Stimulated activated memory B cell treated with anti-CD40 and anti-IgM and Interleukin-4, amounts not matched to agents 10 μg/mL and 1 μg/mL and 100 μg/mL, for 72 hours (primary cell): ENCODE measurements at regions not wholly inside any gene's neighbourhood (a gene's known extent, or its start where the extent isn't known, plus 50 kb on each side); places are given as distances from the start of the nearest gene placed in this dataset.

Experiments used
- ATAC-seq: fragments of 150-1000 bp; cut with Tn5 transposase; 2 replicates; pipeline ENCODE4 v1.10.0; 2021
- H3K27ac Mint-ChIP-seq: one replicate; pipeline ENCODE4 v1.8.0; 2022; ENCODE audit warnings: mild to moderate bottlenecking, mixed read lengths
- H3K27me3 Mint-ChIP-seq: one replicate; pipeline ENCODE4 v1.8.0; 2022; ENCODE audit warnings: mixed read lengths
- H3K36me3 Mint-ChIP-seq: one replicate; pipeline ENCODE4 v1.8.0; 2022; ENCODE audit warnings: mixed read lengths
- H3K4me1 Mint-ChIP-seq: one replicate; pipeline ENCODE4 v1.8.0; 2022; ENCODE audit warnings: mixed read lengths
- H3K4me3 Mint-ChIP-seq: one replicate; pipeline ENCODE4 v1.8.0; 2022; ENCODE audit warnings: mild to moderate bottlenecking, moderate library complexity, mixed read lengths
- H3K9me3 Mint-ChIP-seq: one replicate; pipeline ENCODE4 v1.8.0; 2022; ENCODE audit warnings: mixed read lengths

DNA sequence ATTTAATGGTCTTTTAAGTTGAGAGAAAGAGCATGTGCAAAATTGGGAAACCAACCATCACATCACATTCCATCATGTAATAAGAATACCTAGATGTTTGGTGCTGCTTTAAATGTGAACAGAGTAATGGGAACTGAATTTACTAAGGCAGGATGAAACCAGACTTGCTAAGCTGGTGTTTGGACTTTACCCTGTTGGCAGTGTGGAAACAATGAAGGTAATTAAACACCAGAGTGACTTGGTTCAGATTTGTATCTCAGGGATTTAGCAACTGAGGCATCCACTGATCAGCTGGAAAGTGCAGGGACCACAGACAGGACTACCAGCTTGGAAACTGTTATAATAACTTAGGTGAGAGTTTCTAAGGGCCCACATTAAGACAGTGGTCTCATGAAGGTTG lies 263.4 kb downstream of the OLFM3 start:
- Mint-ChIP-seq H3K4me1 (no peaks in the 10 kb centered on the region), H3K4me3 (no peak overlapping the region), H3K27ac (no peak overlapping the region), H3K36me3 (no peaks in the 10 kb centered on the region), H3K9me3 (no peaks in the 10 kb centered on the region), H3K27me3 (no peaks in the 10 kb centered on the region)
- ATAC-seq = no peak

DNA sequence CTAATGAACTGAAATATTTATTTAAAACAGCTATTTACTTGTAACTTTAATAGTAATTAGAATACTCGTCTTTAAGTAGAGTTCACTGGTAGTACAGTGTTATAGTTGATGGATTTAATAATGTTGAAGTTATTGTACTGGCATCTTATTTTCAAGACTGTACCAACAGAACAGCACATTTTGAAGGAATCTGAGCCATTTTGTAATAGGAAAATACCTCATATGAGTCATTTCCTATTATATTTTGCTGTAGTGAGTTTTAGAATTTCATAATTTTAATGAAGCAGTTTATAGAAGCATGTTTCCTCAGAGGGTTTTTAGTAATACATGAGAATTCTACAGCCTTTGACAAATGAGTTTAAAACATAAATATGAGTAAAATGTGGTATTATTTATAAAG lies 258.3 kb downstream of the OLFM3 start:
- Mint-ChIP-seq H3K36me3 (no peaks in the 10 kb centered on the region), H3K4me1 (no peaks in the 10 kb centered on the region), H3K27ac (no peak overlapping the region), H3K4me3 (no peak overlapping the region), H3K27me3 (no peaks in the 10 kb centered on the region), H3K9me3 (no peaks in the 10 kb centered on the region)
- no peak for ATAC-seq

DNA sequence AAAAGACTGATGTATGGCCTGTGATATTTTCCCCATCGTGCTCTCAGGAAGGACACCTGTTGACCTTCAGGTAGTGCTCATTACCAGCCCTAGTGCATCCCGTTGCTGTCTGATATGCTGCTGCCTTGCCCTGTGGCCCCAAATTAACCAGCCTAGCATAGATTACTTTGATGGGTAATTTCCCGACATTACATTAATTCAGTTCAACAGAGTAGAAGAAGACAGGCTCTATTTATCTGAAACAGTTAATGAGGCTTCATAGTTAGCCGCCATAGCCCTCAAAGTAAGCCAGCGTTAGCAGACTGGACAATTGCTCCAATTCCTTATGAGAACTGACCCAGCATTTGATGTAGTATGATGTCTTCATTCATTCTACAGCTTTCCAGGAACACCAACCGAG lies 257.6 kb downstream of the OLFM3 start:
- Mint-ChIP-seq H3K27ac (no peak overlapping the region), H3K9me3 (no peaks in the 10 kb centered on the region), H3K4me3 (no peak overlapping the region), H3K36me3 (no peaks in the 10 kb centered on the region), H3K4me1 (no peaks in the 10 kb centered on the region), H3K27me3 (no peaks in the 10 kb centered on the region)
- ATAC-seq = no peak

DNA sequence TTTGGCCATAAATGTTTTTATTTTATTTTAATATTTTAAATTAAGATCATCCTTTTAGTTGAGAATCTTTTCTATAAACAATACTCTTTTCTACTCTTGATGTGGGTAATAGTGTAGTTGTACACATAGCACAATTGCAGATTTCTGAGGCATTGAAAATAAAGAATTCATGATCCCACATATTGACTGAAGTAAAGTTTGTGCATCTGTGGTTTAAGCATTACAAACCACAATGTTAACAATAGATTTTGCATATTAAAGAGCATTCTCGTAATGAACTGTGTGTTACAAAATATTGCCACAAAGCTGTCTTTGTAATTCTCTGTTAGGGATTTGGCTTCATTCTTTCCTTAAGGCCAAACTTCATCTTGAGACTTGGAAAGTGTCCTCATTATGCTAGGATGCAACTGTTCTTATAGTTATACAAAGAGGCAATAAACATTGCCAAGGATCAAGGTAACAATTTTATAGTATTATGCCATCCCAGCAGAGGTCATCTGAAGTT lies 256.8 kb downstream of the OLFM3 start:
- Mint-ChIP-seq H3K4me3 (no peak overlapping the region), H3K9me3 (no peaks in the 10 kb centered on the region), H3K27ac (no peak overlapping the region), H3K4me1 (no peaks in the 10 kb centered on the region), H3K36me3 (no peaks in the 10 kb centered on the region), H3K27me3 (no peaks in the 10 kb centered on the region)
- ATAC-seq = no peak

DNA sequence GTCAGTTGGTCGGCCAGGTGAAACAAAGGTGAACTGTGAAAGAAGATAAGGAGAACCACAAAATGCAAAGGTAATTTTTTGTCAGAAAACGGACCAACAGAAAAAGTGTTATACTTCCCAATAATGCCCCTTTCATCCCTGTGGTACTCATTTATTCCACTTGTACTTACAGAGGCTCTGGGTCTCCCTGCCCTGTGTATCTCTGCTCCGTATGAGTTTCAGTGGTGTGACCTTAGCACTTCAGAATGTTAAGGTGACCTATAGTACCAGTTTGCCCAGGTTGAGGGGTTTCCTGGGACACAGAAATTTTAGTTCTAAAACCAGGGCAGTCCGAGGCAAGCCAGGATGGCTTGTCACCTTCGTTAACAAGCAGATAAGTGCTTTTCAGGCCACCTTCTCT lies 254.8 kb downstream of the OLFM3 start:
- H3K27ac Mint-ChIP-seq = no peak overlapping the region
- no peak overlapping the region for H3K4me3 Mint-ChIP-seq
- no peaks in the 10 kb centered on the region for H3K27me3 Mint-ChIP-seq
- no peak for ATAC-seq
- no peaks in the 10 kb centered on the region for H3K36me3 Mint-ChIP-seq
- H3K4me1 Mint-ChIP-seq = no peaks in the 10 kb centered on the region
- peaks cover 2% of the 10 kb centered on the region for H3K9me3 Mint-ChIP-seq

DNA sequence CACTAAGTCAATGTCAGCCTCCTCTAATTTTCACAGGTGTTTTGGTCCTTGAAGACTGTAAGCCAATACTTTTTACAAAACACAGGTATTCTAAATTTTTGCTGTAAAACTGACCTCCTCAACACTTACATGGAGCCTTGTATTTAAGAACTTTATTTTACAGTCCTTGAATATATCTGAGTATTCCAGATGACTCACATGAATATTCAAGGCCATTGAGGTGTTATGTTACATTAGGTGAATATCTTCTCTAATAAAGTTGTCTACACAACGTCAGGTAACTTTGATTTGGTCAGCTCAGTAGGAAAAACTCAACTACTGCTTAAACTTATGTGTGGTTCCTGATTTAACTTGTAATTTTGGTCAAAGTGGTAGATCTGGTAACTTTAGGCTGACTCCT lies 254.2 kb downstream of the OLFM3 start:
- Mint-ChIP-seq H3K36me3 (no peaks in the 10 kb centered on the region), H3K9me3 (peaks cover 4% of the 10 kb centered on the region), H3K4me1 (no peaks in the 10 kb centered on the region), H3K4me3 (no peak overlapping the region), H3K27ac (no peak overlapping the region), H3K27me3 (no peaks in the 10 kb centered on the region)
- no peak for ATAC-seq

DNA sequence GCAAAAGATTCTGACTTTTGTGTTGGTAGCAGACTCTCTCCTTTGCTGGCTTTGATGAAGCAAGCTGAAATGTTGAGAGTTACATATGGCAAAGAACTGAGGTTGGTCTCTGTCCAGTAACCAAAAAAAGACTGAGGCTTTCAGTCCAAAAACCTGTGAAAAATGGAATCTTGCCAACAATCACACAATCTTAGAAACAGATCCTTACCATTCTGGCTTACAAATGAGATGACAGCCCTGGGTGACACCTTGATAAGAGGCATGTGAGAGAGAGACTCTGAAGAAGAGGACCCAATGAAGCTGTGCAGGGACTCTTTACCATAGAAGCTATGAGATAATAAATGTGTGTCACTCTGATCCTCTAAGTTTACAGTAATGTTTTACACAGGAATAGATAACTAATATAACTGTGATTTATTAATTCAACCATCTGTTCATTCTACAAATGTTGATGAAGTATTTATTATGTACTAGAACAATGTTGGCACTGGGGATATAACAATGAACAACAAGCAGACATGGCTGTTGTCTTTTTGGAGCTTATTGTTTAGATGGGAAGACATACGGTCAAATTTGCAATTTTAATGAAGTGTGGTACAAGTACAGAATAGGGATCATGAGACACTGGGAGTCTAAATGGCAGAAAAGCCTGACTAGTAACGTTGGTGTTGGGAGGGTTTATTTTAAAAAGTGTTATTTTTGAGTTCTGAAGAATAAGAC lies 251.0 kb downstream of the OLFM3 start:
- Mint-ChIP-seq H3K27me3 (no peaks in the 10 kb centered on the region), H3K4me3 (no peak overlapping the region), H3K27ac (no peak overlapping the region), H3K9me3 (peaks cover 4% of the 10 kb centered on the region), H3K4me1 (no peaks in the 10 kb centered on the region), H3K36me3 (no peaks in the 10 kb centered on the region)
- no peak for ATAC-seq

DNA sequence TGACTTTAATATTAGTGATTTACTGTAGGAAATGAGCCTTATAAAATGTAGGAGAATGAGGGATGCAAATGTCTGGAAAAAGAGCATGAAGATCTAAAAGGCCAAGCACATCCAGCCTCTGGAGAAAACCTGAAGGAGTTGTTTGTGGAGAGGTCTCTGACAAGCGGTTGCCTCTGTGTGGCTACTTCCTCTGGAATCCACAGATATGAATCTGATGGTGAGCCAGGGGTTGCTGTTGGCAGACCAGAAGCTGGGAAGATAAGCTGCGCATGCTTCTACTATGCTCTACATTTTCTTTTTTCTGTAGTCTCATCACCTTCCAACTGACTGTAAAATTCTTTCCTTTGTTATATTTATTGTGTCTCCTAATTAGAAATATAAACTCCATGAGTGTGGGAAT lies 248.6 kb downstream of the OLFM3 start:
- no peak for ATAC-seq
- H3K27ac Mint-ChIP-seq = no peak overlapping the region
- H3K4me3 Mint-ChIP-seq = no peak overlapping the region
- no peaks in the 10 kb centered on the region for H3K27me3 Mint-ChIP-seq
- H3K4me1 Mint-ChIP-seq = no peaks in the 10 kb centered on the region
- H3K9me3 Mint-ChIP-seq = peaks cover 4% of the 10 kb centered on the region
- H3K36me3 Mint-ChIP-seq = no peaks in the 10 kb centered on the region
